Hematopoietic multipotent progenitor cell treated with erythropoietin and hydrocortisone succinate and interleukin-3 and kit ligand, for 17 days (in vitro differentiated cells): ENCODE measurements at regions not wholly inside any gene's neighbourhood (a gene's known extent, or its start where the extent isn't known, plus 50 kb on each side); places are given as distances from the start of the nearest gene placed in this dataset.
A peak's percentile ranks its signal among the peaks of the same experiment; 100 is the strongest.

Experiments used
- DNase-seq: peaks from one replicate; pipeline ENCODE4 v3.0.0-alpha.2; 2015; ENCODE audit warnings: low spot score

- DNase-seq, result no peak
These were observed 76.8 kb upstream of the GATA2 start for GRCh38 chr3:128569756-128570155.

- no peak for DNase-seq
These were observed 75.8 kb upstream of the GATA2 start for GRCh38 chr3:128568602-128569490.

GRCh38 chr3:128567705-128568356, 74.8 kb upstream of the GATA2 start:
- no peak for DNase-seq

GRCh38 chr3:128567141-128567540, 74.1 kb upstream of the GATA2 start:
- DNase-seq, result no peak

- no peak for DNase-seq
These were observed 70.4 kb upstream of the GATA2 start for GRCh38 chr3:128563439-128563838.

GRCh38 chr3:128561504-128561903, 68.5 kb upstream of the GATA2 start:
- no peak for DNase-seq

- no peak for DNase-seq
These were observed 67.8 kb upstream of the GATA2 start for GRCh38 chr3:128560768-128561167.

- peak; percentile 71 for DNase-seq
These were observed 66.7 kb upstream of the GATA2 start for GRCh38 chr3:128559486-128560225.

GRCh38 chr3:128557531-128558280, 64.7 kb upstream of the GATA2 start:
- DNase-seq, result no peak

GRCh38 chr3:128556907-128557306, 63.9 kb upstream of the GATA2 start:
- DNase-seq, result no peak

- no peak for DNase-seq
These were observed 63.4 kb upstream of the GATA2 start for GRCh38 chr3:128556384-128556783.

GRCh38 chr3:128555841-128556240, 62.8 kb upstream of the GATA2 start:
- no peak for DNase-seq

GRCh38 chr3:128555098-128555825, 62.3 kb upstream of the GATA2 start:
- DNase-seq, result no peak

GRCh38 chr3:128554465-128555097, 61.6 kb upstream of the GATA2 start:
- no peak for DNase-seq

- DNase-seq, result no peak
These were observed 61.1 kb upstream of the GATA2 start for GRCh38 chr3:128554100-128554464.

GRCh38 chr3:128553560-128553959, 60.6 kb upstream of the GATA2 start:
- DNase-seq, result no peak

- no peak for DNase-seq
These were observed 58.9 kb upstream of the GATA2 start for GRCh38 chr3:128551867-128552266.

- DNase-seq, result no peak
These were observed 58.5 kb upstream of the GATA2 start for GRCh38 chr3:128551451-128551850.

GRCh38 chr3:128550471-128551126, 57.6 kb upstream of the GATA2 start:
- DNase-seq, result no peak

- DNase-seq, result no peak
These were observed 57.1 kb upstream of the GATA2 start for GRCh38 chr3:128550113-128550440.
